ENCODE measurements at regions not wholly inside any gene's neighbourhood (a gene's known extent, or its start where the extent isn't known, plus 50 kb on each side); places are given as distances from the start of the nearest gene placed in this dataset.

DNA sequence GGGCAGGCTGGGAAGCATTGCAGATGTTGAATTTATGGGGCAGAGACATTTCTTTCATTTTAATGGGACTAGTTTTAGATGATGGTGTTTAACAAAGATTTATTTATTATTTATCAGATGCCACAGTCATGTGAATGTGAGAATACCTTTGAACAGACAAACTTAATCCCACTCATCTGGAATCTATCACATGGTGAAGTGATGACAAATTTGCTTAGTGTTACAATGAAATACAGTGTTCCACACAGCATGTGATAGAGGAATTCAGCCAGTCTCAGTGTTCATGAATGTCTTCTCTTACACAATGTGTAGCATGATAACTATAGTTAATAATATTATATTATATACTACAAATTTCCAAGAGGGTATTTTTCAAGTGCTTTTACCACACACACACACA lies 1361.7 kb upstream of the B3GALT2 start:
- Histone ChIP-seq H3K4me3 (ENCODE audit: low read length, poor library complexity, severe bottlenecking) (no peak overlapping the region), H4K20me1 (ENCODE audit: insufficient read depth, low read length, poor library complexity, severe bottlenecking) (no peaks in the 10 kb centered on the region), H2AFZ (ENCODE audit: low read length) (no peak overlapping the region), H3K4me2 (ENCODE audit: low read depth, low read length, poor library complexity, severe bottlenecking) (no peak overlapping the region), H3K4me1 (ENCODE audit: insufficient read depth, low read length, poor library complexity, severe bottlenecking) (peaks cover 8% of the 10 kb centered on the region), H3F3A (ENCODE audit: low read depth) (no peaks in the 10 kb centered on the region), H3K9me2 (replicated peaks; ENCODE audit: low read depth, low read length) (no peaks in the 10 kb centered on the region), H3K9ac (ENCODE audit: low read depth, low read length, poor library complexity, severe bottlenecking) (no peak overlapping the region), H3K36me3 (ENCODE audit: insufficient read depth, low read length) (no peaks in the 10 kb centered on the region), H3K79me2 (ENCODE audit: insufficient read depth, low read length) (no peaks in the 10 kb centered on the region), H3K27me3 (ENCODE audit: insufficient read depth, low read length, poor library complexity, severe bottlenecking) (no peaks in the 10 kb centered on the region), H3K9me3 (ENCODE audit: insufficient read depth, low read depth, low read length) (no peaks in the 10 kb centered on the region)
- no peak for TF ChIP-seq EZH2phosphoT487 (IDR thresholded peaks at IDR 0.05; ENCODE audit: borderline replicate concordance)
- TF ChIP-seq, protein P1, sequence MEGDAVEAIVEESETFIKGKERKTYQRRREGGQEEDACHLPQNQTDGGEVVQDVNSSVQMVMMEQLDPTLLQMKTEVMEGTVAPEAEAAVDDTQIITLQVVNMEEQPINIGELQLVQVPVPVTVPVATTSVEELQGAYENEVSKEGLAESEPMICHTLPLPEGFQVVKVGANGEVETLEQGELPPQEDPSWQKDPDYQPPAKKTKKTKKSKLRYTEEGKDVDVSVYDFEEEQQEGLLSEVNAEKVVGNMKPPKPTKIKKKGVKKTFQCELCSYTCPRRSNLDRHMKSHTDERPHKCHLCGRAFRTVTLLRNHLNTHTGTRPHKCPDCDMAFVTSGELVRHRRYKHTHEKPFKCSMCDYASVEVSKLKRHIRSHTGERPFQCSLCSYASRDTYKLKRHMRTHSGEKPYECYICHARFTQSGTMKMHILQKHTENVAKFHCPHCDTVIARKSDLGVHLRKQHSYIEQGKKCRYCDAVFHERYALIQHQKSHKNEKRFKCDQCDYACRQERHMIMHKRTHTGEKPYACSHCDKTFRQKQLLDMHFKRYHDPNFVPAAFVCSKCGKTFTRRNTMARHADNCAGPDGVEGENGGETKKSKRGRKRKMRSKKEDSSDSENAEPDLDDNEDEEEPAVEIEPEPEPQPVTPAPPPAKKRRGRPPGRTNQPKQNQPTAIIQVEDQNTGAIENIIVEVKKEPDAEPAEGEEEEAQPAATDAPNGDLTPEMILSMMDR (conservative IDR thresholded peaks at IDR 0.05; ENCODE audit: low read length), result no peak

DNA sequence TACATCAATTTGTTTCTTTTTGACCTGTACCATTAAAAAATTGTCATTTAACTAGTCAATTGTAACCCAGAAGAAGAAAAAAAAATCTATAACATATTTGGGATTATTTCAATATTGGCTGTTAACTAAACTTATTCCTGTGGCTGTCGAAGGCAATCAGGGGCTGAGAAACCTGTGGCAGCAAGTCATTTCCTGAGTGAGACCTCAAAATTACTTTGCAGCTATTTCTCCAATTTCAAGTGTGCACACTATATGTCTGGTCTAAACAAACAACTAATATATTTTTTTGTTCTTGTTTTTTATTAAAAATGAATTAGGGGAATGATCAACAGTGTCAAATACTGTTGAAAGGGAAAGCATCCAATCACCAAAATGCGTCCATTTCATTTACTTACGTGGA lies 1357.6 kb upstream of the B3GALT2 start:
- no peak for TF ChIP-seq EZH2phosphoT487 (IDR thresholded peaks at IDR 0.05; ENCODE audit: borderline replicate concordance)
- TF ChIP-seq, protein P1 (conservative IDR thresholded peaks at IDR 0.05; ENCODE audit: low read length), result no peak

DNA sequence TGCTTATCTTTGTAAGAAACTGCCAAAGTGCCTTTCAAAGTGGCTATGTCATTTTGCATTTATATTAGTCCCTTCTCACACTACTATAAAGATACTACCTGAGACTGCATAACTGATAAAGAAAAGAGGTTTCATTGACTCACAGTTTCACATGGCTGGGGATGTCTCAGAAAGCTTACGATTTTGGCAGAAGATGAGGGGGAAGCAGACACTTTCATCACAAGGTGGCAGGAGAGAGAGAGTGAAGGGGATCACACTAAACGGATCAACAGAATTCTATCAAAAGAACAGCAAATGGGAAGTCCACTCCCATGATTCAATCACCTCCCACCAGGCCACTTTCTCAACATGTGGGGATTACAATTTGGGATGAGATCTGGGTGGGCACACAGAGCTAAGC lies 1352.0 kb upstream of the B3GALT2 start:
- H3K4me2 ChIP-seq (ENCODE audit: low read depth, low read length, poor library complexity, severe bottlenecking), result no peak overlapping the region
- H4K20me1 ChIP-seq (ENCODE audit: insufficient read depth, low read length, poor library complexity, severe bottlenecking), result no peaks in the 10 kb centered on the region
- no peaks in the 10 kb centered on the region for H3K79me2 ChIP-seq (ENCODE audit: insufficient read depth, low read length)

More for the DNA sequence above, 1357.6 kb upstream of the B3GALT2 start:
- no peak overlapping the region for H2AFZ ChIP-seq (ENCODE audit: low read length)
- no peaks in the 10 kb centered on the region for H3K36me3 ChIP-seq (ENCODE audit: insufficient read depth, low read length)
- peaks cover 8% of the 10 kb centered on the region for H3K4me1 ChIP-seq (ENCODE audit: insufficient read depth, low read length, poor library complexity, severe bottlenecking)
- H3K4me3 ChIP-seq (ENCODE audit: low read length, poor library complexity, severe bottlenecking), result no peak overlapping the region
- no peaks in the 10 kb centered on the region for H3K9me3 ChIP-seq (ENCODE audit: insufficient read depth, low read depth, low read length)
- H3K9me2 ChIP-seq (replicated peaks; ENCODE audit: low read depth, low read length), result no peaks in the 10 kb centered on the region
- no peaks in the 10 kb centered on the region for H3K27me3 ChIP-seq (ENCODE audit: insufficient read depth, low read length, poor library complexity, severe bottlenecking)
- H4K20me1 ChIP-seq (ENCODE audit: insufficient read depth, low read length, poor library complexity, severe bottlenecking), result no peaks in the 10 kb centered on the region
- no peak overlapping the region for H3K9ac ChIP-seq (ENCODE audit: low read depth, low read length, poor library complexity, severe bottlenecking)
- peak overlapping the region; percentile 55 for H3K4me2 ChIP-seq (ENCODE audit: low read depth, low read length, poor library complexity, severe bottlenecking)
- H3K79me2 ChIP-seq (ENCODE audit: insufficient read depth, low read length), result no peaks in the 10 kb centered on the region
- no peaks in the 10 kb centered on the region for H3F3A ChIP-seq (ENCODE audit: low read depth)

More for the DNA sequence above, 1352.0 kb upstream of the B3GALT2 start:
- Histone ChIP-seq H3K9me3 (ENCODE audit: insufficient read depth, low read depth, low read length) (no peaks in the 10 kb centered on the region), H3F3A (ENCODE audit: low read depth) (no peaks in the 10 kb centered on the region), H3K27me3 (ENCODE audit: insufficient read depth, low read length, poor library complexity, severe bottlenecking) (no peaks in the 10 kb centered on the region), H3K4me1 (ENCODE audit: insufficient read depth, low read length, poor library complexity, severe bottlenecking) (peaks cover 13% of the 10 kb centered on the region), H2AFZ (ENCODE audit: low read length) (no peak overlapping the region), H3K9me2 (replicated peaks; ENCODE audit: low read depth, low read length) (no peaks in the 10 kb centered on the region), H3K9ac (ENCODE audit: low read depth, low read length, poor library complexity, severe bottlenecking) (no peak overlapping the region), H3K36me3 (ENCODE audit: insufficient read depth, low read length) (no peaks in the 10 kb centered on the region), H3K4me3 (ENCODE audit: low read length, poor library complexity, severe bottlenecking) (no peak overlapping the region)
- TF ChIP-seq, protein P1 (conservative IDR thresholded peaks at IDR 0.05; ENCODE audit: low read length), result peak; percentile 26; the same call in 1 of the 2 replicates
- no peak for TF ChIP-seq EZH2phosphoT487 (IDR thresholded peaks at IDR 0.05; ENCODE audit: borderline replicate concordance)

Measured in Loucy (cell line).